ENCODE measurements at regions not wholly inside any gene's neighbourhood (a gene's known extent, or its start where the extent isn't known, plus 50 kb on each side); places are given as distances from the start of the nearest gene placed in this dataset.

- no peak for DNase-seq
Measured at GRCh38 chr10:131006458-131007256, 304.9 kb downstream of the TCERG1L start.

- no peak for DNase-seq
Measured at GRCh38 chr10:131009791-131010190, 301.7 kb downstream of the TCERG1L start.

- no peak for DNase-seq
Measured at GRCh38 chr10:131010965-131011575, 300.5 kb downstream of the TCERG1L start.

- DNase-seq, result no peak
Measured at GRCh38 chr10:131011936-131012640, 299.4 kb downstream of the TCERG1L start.

GRCh38 chr10:131012641-131012985 is 298.9 kb downstream of the TCERG1L start:
- DNase-seq, result no peak

GRCh38 chr10:131013281-131013912 is 298.1 kb downstream of the TCERG1L start:
- DNase-seq, result no peak

GRCh38 chr10:131014271-131014670 is 297.2 kb downstream of the TCERG1L start:
- DNase-seq, result no peak

- DNase-seq, result no peak
Measured at GRCh38 chr10:131015271-131015670, 296.2 kb downstream of the TCERG1L start.

GRCh38 chr10:131016556-131016955 is 295.0 kb downstream of the TCERG1L start:
- DNase-seq, result no peak

GRCh38 chr10:131017566-131018285 is 293.8 kb downstream of the TCERG1L start:
- DNase-seq, result no peak

GRCh38 chr10:131018886-131019500 is 292.5 kb downstream of the TCERG1L start:
- DNase-seq, result no peak

GRCh38 chr10:131019696-131020095 is 291.8 kb downstream of the TCERG1L start:
- no peak for DNase-seq

- DNase-seq, result no peak
Measured at GRCh38 chr10:131020775-131021174, 290.7 kb downstream of the TCERG1L start.

GRCh38 chr10:131021246-131021895 is 290.1 kb downstream of the TCERG1L start:
- DNase-seq, result no peak

GRCh38 chr10:131021969-131022368 is 289.6 kb downstream of the TCERG1L start:
- DNase-seq, result no peak

GRCh38 chr10:131022369-131022768 is 289.2 kb downstream of the TCERG1L start:
- no peak for DNase-seq

GRCh38 chr10:131022981-131023380 is 288.5 kb downstream of the TCERG1L start:
- DNase-seq, result no peak

- DNase-seq, result no peak
Measured at GRCh38 chr10:131024259-131025131, 287.0 kb downstream of the TCERG1L start.

- DNase-seq, result no peak
Measured at GRCh38 chr10:131025333-131025732, 286.2 kb downstream of the TCERG1L start.

- DNase-seq, result no peak
Measured at GRCh38 chr10:131027256-131027655, 284.3 kb downstream of the TCERG1L start.

All from hindlimb muscle (tissue), 1 donor.